OCI-LY7 (cell line): ENCODE measurements at regions not wholly inside any gene's neighbourhood (a gene's known extent, or its start where the extent isn't known, plus 50 kb on each side); places are given as distances from the start of the nearest gene placed in this dataset.

ENCODE experiments used
- BruUV-seq: library from RNA; stranded (reverse); fragments of 400-500 nt; replicated peaks from 2 replicates; lab custom pipeline; 2021; lab: Mats Ljungman, UMichigan
- CTCF ChIA-PET: fragments of 300-600 bp; sonication (Branson Sonifier 250); formaldehyde crosslinking; loops from one replicate; lab custom pipeline; 2022; ENCODE audit warnings: antibody characterized with exemption; ENCODE audit not compliant: unreplicated experiment; lab: Charles Lee
- POLR2A ChIA-PET: fragments of 300-600 bp; sonication (Branson Sonifier 250); formaldehyde crosslinking; loops from one replicate; lab custom pipeline; 2022; ENCODE audit warnings: antibody characterized with exemption; lab: Charles Lee
- DNase-seq: peaks from one replicate; pipeline ENCODE4 v3.0.0-alpha.2; 2015; ENCODE audit warnings: low spot score
- H2AFZ ChIP-seq: fragments of 200-600 bp; sonication (generic), shearing (Covaris generic); 2 replicates; pipeline ENCODE4 v1.6.1; 2014; ENCODE audit warnings: mild to moderate bottlenecking, antibody characterized with exemption, low read length, moderate library complexity
- H3K27ac ChIP-seq: fragments of 200-600 bp; sonication (generic); 2 replicates; pipeline ENCODE4 v1.5.1; 2014; ENCODE audit warnings: mixed run types, low read depth, mild to moderate bottlenecking, moderate library complexity, low read length, inconsistent platforms; ENCODE audit not compliant: poor library complexity, severe bottlenecking
- H3K36me3 ChIP-seq: fragments of 200-600 bp; sonication (generic); 2 replicates; pipeline ENCODE4 v1.6.1; 2014; ENCODE audit warnings: mild to moderate bottlenecking, antibody characterized with exemption, low read length, moderate library complexity, mixed read lengths; ENCODE audit not compliant: insufficient read depth
- H3K4me1 ChIP-seq: fragments of 200-600 bp; sonication (generic); 2 replicates; pipeline ENCODE4 v1.5.1; 2014; ENCODE audit warnings: mild to moderate bottlenecking, low read length; ENCODE audit not compliant: insufficient read depth, poor library complexity, severe bottlenecking
- H3K4me2 ChIP-seq: fragments of 200-600 bp; sonication (generic); 2 replicates; pipeline ENCODE4 v1.6.1; 2014; ENCODE audit warnings: mild to moderate bottlenecking, low read length
- H3K4me3 ChIP-seq: fragments of 200-600 bp; sonication (generic); 2 replicates; pipeline ENCODE4 v1.5.1; 2014; ENCODE audit warnings: mild to moderate bottlenecking, low read depth, low read length; ENCODE audit not compliant: poor library complexity, severe bottlenecking
- H3K79me2 ChIP-seq: fragments of 200-600 bp; sonication (generic); 2 replicates; pipeline ENCODE4 v1.6.1; 2016; ENCODE audit warnings: low read depth, mild to moderate bottlenecking, low read length, moderate library complexity, mixed read lengths; ENCODE audit not compliant: insufficient read depth
- H3K9me2 ChIP-seq: fragments of 200-600 bp; sonication (generic); 2 replicates; pipeline ENCODE4 v1.6.1; 2016; ENCODE audit warnings: mild to moderate bottlenecking, low read length, mixed read lengths; ENCODE audit not compliant: insufficient read depth
- H3K9me3 ChIP-seq: fragments of 200-600 bp; sonication (generic); 2 replicates; pipeline ENCODE4 v1.6.1; 2014; ENCODE audit warnings: mild to moderate bottlenecking, mixed run types, low read length, mixed read lengths
- H4K20me1 ChIP-seq: fragments of 200-600 bp; sonication (generic); 2 replicates; pipeline ENCODE4 v1.6.1; 2014; ENCODE audit warnings: mild to moderate bottlenecking, antibody characterized with exemption, low read length, moderate library complexity, mixed read lengths; ENCODE audit not compliant: insufficient read depth
- EZH2phosphoT487 ChIP-seq: fragments of 200-600 bp; sonication (generic); IDR thresholded peaks from 2 replicates; pipeline ENCODE4 v1.6.1; 2018; ENCODE audit warnings: low read depth, borderline replicate concordance, mild to moderate bottlenecking, mixed run types, antibody characterized with exemption, low read length, moderate library complexity, mixed read lengths
- intact Hi-C: fragments of 100-400 bp; cut with micrococcal nuclease; formaldehyde crosslinking; loops from one replicate; pipeline ENCODE4 v1.10.0; 2022; ENCODE audit not compliant: unreplicated experiment
- TF ChIP-seq, protein P1 (sequence below): fragments of 200-600 bp; sonication (generic); conservative IDR thresholded peaks from 2 replicates; pipeline ENCODE4 v1.5.1; 2014; ENCODE audit warnings: mild to moderate bottlenecking, antibody characterized with exemption, low read length, moderate library complexity, mixed read lengths

DNA sequence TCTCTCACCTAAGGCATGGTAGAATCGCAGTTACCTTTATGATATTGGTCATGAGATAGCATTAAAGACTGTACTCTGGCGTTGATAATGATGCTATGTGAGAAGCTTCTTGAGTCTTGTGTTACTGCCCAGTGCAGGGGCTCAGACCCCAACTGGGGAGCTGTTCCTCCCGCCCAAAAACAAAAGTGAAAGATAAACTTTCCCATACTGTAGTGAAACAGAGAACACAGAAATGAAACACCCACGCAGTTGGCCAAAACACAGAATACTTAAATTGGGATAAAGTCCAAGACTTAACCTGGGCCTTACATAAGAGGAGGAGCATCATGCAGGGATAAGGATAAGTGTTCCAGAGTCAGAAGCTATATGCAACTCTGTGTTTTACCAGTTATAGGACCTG, 130.6 kb downstream of the HHIPL2 start:
- H3K9me3 ChIP-seq = no peaks in the 10 kb centered on the region
- H3K4me2 ChIP-seq = no peak overlapping the region
- H3K9me2 ChIP-seq = no peaks in the 10 kb centered on the region
- ChIA-PET POLR2A (no interaction called here), CTCF (no interaction called here)
- intact Hi-C loops = no loop called here
- H3K36me3 ChIP-seq = no peaks in the 10 kb centered on the region
- H4K20me1 ChIP-seq = no peaks in the 10 kb centered on the region
- no TSS peak for BruUV-seq
- H3K27ac ChIP-seq = no peak overlapping the region
- no peak overlapping the region for H3K4me3 ChIP-seq
- no peak overlapping the region for H2AFZ ChIP-seq
- no peak for DNase-seq
- TF ChIP-seq, protein P1, sequence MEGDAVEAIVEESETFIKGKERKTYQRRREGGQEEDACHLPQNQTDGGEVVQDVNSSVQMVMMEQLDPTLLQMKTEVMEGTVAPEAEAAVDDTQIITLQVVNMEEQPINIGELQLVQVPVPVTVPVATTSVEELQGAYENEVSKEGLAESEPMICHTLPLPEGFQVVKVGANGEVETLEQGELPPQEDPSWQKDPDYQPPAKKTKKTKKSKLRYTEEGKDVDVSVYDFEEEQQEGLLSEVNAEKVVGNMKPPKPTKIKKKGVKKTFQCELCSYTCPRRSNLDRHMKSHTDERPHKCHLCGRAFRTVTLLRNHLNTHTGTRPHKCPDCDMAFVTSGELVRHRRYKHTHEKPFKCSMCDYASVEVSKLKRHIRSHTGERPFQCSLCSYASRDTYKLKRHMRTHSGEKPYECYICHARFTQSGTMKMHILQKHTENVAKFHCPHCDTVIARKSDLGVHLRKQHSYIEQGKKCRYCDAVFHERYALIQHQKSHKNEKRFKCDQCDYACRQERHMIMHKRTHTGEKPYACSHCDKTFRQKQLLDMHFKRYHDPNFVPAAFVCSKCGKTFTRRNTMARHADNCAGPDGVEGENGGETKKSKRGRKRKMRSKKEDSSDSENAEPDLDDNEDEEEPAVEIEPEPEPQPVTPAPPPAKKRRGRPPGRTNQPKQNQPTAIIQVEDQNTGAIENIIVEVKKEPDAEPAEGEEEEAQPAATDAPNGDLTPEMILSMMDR = no peak
- no peak for TF ChIP-seq EZH2phosphoT487
- H3K4me1 ChIP-seq = no peaks in the 10 kb centered on the region
- no peaks in the 10 kb centered on the region for H3K79me2 ChIP-seq

DNA sequence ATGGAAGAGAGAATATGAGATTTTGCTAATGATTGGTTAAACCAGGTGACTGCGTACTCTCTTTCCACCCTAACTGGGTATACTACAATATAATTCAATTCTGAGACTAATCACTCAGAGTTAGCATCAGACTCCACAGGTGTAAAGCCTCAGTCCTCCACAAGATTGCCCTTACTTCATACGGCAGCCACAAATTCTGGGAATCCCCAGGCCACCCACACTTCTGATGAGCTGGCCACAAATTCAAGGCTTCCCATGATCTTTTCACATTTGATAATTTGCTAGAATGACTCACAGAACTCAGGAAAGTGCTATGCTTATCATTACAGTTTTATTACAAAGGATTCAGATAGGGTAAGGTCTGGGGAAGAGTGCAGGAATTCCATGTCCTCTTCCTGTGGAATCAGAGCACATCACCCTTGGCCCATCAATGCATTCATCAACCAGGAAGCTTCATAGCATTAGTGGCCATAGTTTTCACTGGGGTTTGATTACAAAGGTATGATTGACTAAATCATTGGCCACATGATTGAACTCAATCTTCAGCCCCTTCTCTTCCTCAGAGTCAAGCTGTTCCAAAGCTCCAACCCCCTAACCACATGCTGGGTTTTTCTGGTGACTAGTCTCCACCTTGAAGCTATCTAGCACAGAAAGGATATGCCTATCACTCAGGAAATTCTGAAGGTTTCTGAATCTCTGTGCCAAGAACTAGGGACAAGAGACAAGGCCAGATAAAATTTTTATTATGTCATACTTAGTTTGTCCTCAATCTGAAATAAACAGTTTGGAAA, 131.7 kb downstream of the HHIPL2 start:
- Histone ChIP-seq H3K4me1 (no peaks in the 10 kb centered on the region), H3K36me3 (no peaks in the 10 kb centered on the region), H3K9me3 (no peaks in the 10 kb centered on the region), H3K9me2 (no peaks in the 10 kb centered on the region), H2AFZ (no peak overlapping the region), H3K4me2 (no peak overlapping the region), H3K79me2 (no peaks in the 10 kb centered on the region), H3K4me3 (no peak overlapping the region), H4K20me1 (no peaks in the 10 kb centered on the region), H3K27ac (no peak overlapping the region)
- ChIA-PET CTCF (no interaction called here), POLR2A (no interaction called here)
- TF ChIP-seq EZH2phosphoT487 = no peak
- TF ChIP-seq, protein P1 = no peak
- intact Hi-C loops = no loop called here
- no peak for DNase-seq
- no TSS peak for BruUV-seq

DNA sequence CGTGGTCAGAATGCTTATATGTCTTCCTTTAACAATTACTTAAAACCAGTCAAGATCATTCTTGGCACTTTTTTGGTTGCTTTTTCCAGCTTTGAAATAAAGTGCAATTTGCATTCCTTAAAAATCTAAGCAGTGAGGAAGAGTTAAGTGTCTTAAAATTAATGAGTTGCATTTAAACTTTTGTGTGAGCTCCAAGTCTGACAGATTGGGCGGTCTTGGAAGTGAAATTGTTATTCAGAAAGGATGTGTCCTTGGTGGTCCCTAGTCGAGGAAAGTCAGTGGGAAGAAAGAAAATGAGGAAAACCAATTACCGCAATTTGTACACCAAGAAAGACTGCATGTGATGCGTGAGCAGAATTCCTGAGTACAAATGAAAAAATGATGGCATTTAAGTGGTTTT, 132.5 kb downstream of the HHIPL2 start:
- no TSS peak for BruUV-seq
- POLR2A ChIA-PET = no interaction called here
- intact Hi-C loops = no loop called here

More for the DNA sequence above, 132.5 kb downstream of the HHIPL2 start:
- H3K36me3 ChIP-seq = no peaks in the 10 kb centered on the region
- no peaks in the 10 kb centered on the region for H3K9me3 ChIP-seq
- no peaks in the 10 kb centered on the region for H4K20me1 ChIP-seq
- DNase-seq = no peak
- TF ChIP-seq, protein P1 = no peak
- CTCF ChIA-PET = no interaction called here
- no peaks in the 10 kb centered on the region for H3K79me2 ChIP-seq
- H3K4me2 ChIP-seq = no peak overlapping the region
- no peak overlapping the region for H3K27ac ChIP-seq
- no peaks in the 10 kb centered on the region for H3K9me2 ChIP-seq
- H3K4me1 ChIP-seq = no peaks in the 10 kb centered on the region
- H3K4me3 ChIP-seq = no peak overlapping the region
- H2AFZ ChIP-seq = no peak overlapping the region
